ENCODE measurements at regions not wholly inside any gene's neighbourhood (a gene's known extent, or its start where the extent isn't known, plus 50 kb on each side); places are given as distances from the start of the nearest gene placed in this dataset.

- no peak for TF ChIP-seq POLR2A (IDR thresholded peaks at IDR 0.05)
- no peak for TF ChIP-seq CTCF (IDR thresholded peaks at IDR 0.05)
Observed at GRCh38 chr3:6622712-6623111, 238.2 kb upstream of the GRM7 start.
